ENCODE measurements at regions not wholly inside any gene's neighbourhood (a gene's known extent, or its start where the extent isn't known, plus 50 kb on each side); places are given as distances from the start of the nearest gene placed in this dataset.

- TF ChIP-seq USF1 (CRISPR knock-in tag; IDR thresholded peaks at IDR 0.05), result no peak
Observed at GRCh38 chr5:8060235-8060952, 191.4 kb downstream of the MTRR start (continued).

GRCh38 chr5:8060953-8061429 lies 192.0 kb downstream of the MTRR start:
- no peak for ATAC-seq
- no peak overlapping the region for H3K27ac Mint-ChIP-seq
- H3K27me3 Mint-ChIP-seq (ENCODE audit: low read depth), result peaks cover 11% of the 10 kb centered on the region
- ChIA-PET POLR2A (no interaction called here), CTCF (no interaction called here)
- H3K4me3 Mint-ChIP-seq, result no peak overlapping the region
- DNase-seq (ENCODE audit: low spot score), result no peak
- peaks cover 35% of the 10 kb centered on the region for H3K4me1 Mint-ChIP-seq
- no peaks in the 10 kb centered on the region for H3K36me3 Mint-ChIP-seq
- H3K9me3 Mint-ChIP-seq, result no peaks in the 10 kb centered on the region
- TF ChIP-seq ZNF423 (CRISPR knock-in tag; IDR thresholded peaks at IDR 0.05), result no peak
- no peak for TF ChIP-seq TP53 (CRISPR knock-in tag; IDR thresholded peaks at IDR 0.05)
- no peak for TF ChIP-seq AR (CRISPR knock-in tag; IDR thresholded peaks at IDR 0.05)
- TF ChIP-seq CREB1 (CRISPR knock-in tag; IDR thresholded peaks at IDR 0.05), result no peak
- TF ChIP-seq ZNF512 (CRISPR knock-in tag; IDR thresholded peaks at IDR 0.05; ENCODE audit: borderline replicate concordance), result no peak
- TF ChIP-seq ZNF263 (CRISPR knock-in tag; IDR thresholded peaks at IDR 0.05; ENCODE audit: low read depth), result no peak
- no peak for TF ChIP-seq E2F5 (CRISPR knock-in tag; IDR thresholded peaks at IDR 0.05)
- no peak for TF ChIP-seq IRF2 (CRISPR knock-in tag; IDR thresholded peaks at IDR 0.05; ENCODE audit: borderline replicate concordance, low read depth)
- TF ChIP-seq ZNF396 (CRISPR knock-in tag; IDR thresholded peaks at IDR 0.05; ENCODE audit: borderline replicate concordance), result no peak
- TF ChIP-seq MAX (CRISPR knock-in tag; IDR thresholded peaks at IDR 0.05), result no peak
- TF ChIP-seq PRRX2 (CRISPR knock-in tag; IDR thresholded peaks at IDR 0.05), result no peak
- no peak for TF ChIP-seq JUN (CRISPR knock-in tag; IDR thresholded peaks at IDR 0.05)
- TF ChIP-seq ZBTB43 (CRISPR knock-in tag; IDR thresholded peaks at IDR 0.05), result no peak
- TF ChIP-seq CBFB (CRISPR knock-in tag; IDR thresholded peaks at IDR 0.05; ENCODE audit: low read depth), result no peak
- no peak for TF ChIP-seq NFATC4 (CRISPR knock-in tag; IDR thresholded peaks at IDR 0.05)
- no peak for TF ChIP-seq ZNF232 (CRISPR knock-in tag; IDR thresholded peaks at IDR 0.05)
